OCI-LY7 (cell line): ENCODE measurements at regions not wholly inside any gene's neighbourhood (a gene's known extent, or its start where the extent isn't known, plus 50 kb on each side); places are given as distances from the start of the nearest gene placed in this dataset.

Experiments
- BruUV-seq: library from RNA; stranded (reverse); fragments of 400-500 nt; replicated peaks from 2 replicates; lab custom pipeline; 2021; lab: Mats Ljungman, UMichigan
- CTCF ChIA-PET: fragments of 300-600 bp; sonication (Branson Sonifier 250); formaldehyde crosslinking; loops from one replicate; lab custom pipeline; 2022; ENCODE audit warnings: antibody characterized with exemption; ENCODE audit not compliant: unreplicated experiment; lab: Charles Lee
- POLR2A ChIA-PET: fragments of 300-600 bp; sonication (Branson Sonifier 250); formaldehyde crosslinking; loops from one replicate; lab custom pipeline; 2022; ENCODE audit warnings: antibody characterized with exemption; lab: Charles Lee
- DNase-seq: peaks from one replicate; pipeline ENCODE4 v3.0.0-alpha.2; 2015; ENCODE audit warnings: low spot score
- H2AFZ ChIP-seq: fragments of 200-600 bp; sonication (generic), shearing (Covaris generic); 2 replicates; pipeline ENCODE4 v1.6.1; 2014; ENCODE audit warnings: mild to moderate bottlenecking, antibody characterized with exemption, low read length, moderate library complexity
- H3K27ac ChIP-seq: fragments of 200-600 bp; sonication (generic); 2 replicates; pipeline ENCODE4 v1.5.1; 2014; ENCODE audit warnings: mixed run types, low read depth, mild to moderate bottlenecking, moderate library complexity, low read length, inconsistent platforms; ENCODE audit not compliant: poor library complexity, severe bottlenecking
- H3K36me3 ChIP-seq: fragments of 200-600 bp; sonication (generic); 2 replicates; pipeline ENCODE4 v1.6.1; 2014; ENCODE audit warnings: mild to moderate bottlenecking, antibody characterized with exemption, low read length, moderate library complexity, mixed read lengths; ENCODE audit not compliant: insufficient read depth
- H3K4me1 ChIP-seq: fragments of 200-600 bp; sonication (generic); 2 replicates; pipeline ENCODE4 v1.5.1; 2014; ENCODE audit warnings: mild to moderate bottlenecking, low read length; ENCODE audit not compliant: insufficient read depth, poor library complexity, severe bottlenecking
- H3K4me2 ChIP-seq: fragments of 200-600 bp; sonication (generic); 2 replicates; pipeline ENCODE4 v1.6.1; 2014; ENCODE audit warnings: mild to moderate bottlenecking, low read length
- H3K4me3 ChIP-seq: fragments of 200-600 bp; sonication (generic); 2 replicates; pipeline ENCODE4 v1.5.1; 2014; ENCODE audit warnings: mild to moderate bottlenecking, low read depth, low read length; ENCODE audit not compliant: poor library complexity, severe bottlenecking
- H3K79me2 ChIP-seq: fragments of 200-600 bp; sonication (generic); 2 replicates; pipeline ENCODE4 v1.6.1; 2016; ENCODE audit warnings: low read depth, mild to moderate bottlenecking, low read length, moderate library complexity, mixed read lengths; ENCODE audit not compliant: insufficient read depth
- H3K9me2 ChIP-seq: fragments of 200-600 bp; sonication (generic); 2 replicates; pipeline ENCODE4 v1.6.1; 2016; ENCODE audit warnings: mild to moderate bottlenecking, low read length, mixed read lengths; ENCODE audit not compliant: insufficient read depth
- H3K9me3 ChIP-seq: fragments of 200-600 bp; sonication (generic); 2 replicates; pipeline ENCODE4 v1.6.1; 2014; ENCODE audit warnings: mild to moderate bottlenecking, mixed run types, low read length, mixed read lengths
- H4K20me1 ChIP-seq: fragments of 200-600 bp; sonication (generic); 2 replicates; pipeline ENCODE4 v1.6.1; 2014; ENCODE audit warnings: mild to moderate bottlenecking, antibody characterized with exemption, low read length, moderate library complexity, mixed read lengths; ENCODE audit not compliant: insufficient read depth
- CTCF ChIP-seq: fragments of 200-600 bp; sonication (generic); conservative IDR thresholded peaks from 2 replicates; pipeline ENCODE4 v1.5.1; 2014; ENCODE audit warnings: mild to moderate bottlenecking, antibody characterized with exemption, low read length, moderate library complexity, mixed read lengths
- EZH2phosphoT487 ChIP-seq: fragments of 200-600 bp; sonication (generic); IDR thresholded peaks from 2 replicates; pipeline ENCODE4 v1.6.1; 2018; ENCODE audit warnings: low read depth, borderline replicate concordance, mild to moderate bottlenecking, mixed run types, antibody characterized with exemption, low read length, moderate library complexity, mixed read lengths
- intact Hi-C: fragments of 100-400 bp; cut with micrococcal nuclease; formaldehyde crosslinking; loops from one replicate; pipeline ENCODE4 v1.10.0; 2022; ENCODE audit not compliant: unreplicated experiment

GRCh38 chr1:192896376-192896775, 87.5 kb downstream of the RGS2 start:
- H2AFZ ChIP-seq: no peak overlapping the region
- H3K4me1 ChIP-seq: no peaks in the 10 kb centered on the region
- H3K4me3 ChIP-seq: no peak overlapping the region
- ChIA-PET CTCF (no interaction called here), POLR2A (no interaction called here)
- no peak for DNase-seq
- no TSS peak for BruUV-seq
- intact Hi-C loops: no loop called here
- H3K36me3 ChIP-seq: no peaks in the 10 kb centered on the region
- no peak overlapping the region for H3K4me2 ChIP-seq
- H3K9me2 ChIP-seq: no peaks in the 10 kb centered on the region
- H4K20me1 ChIP-seq: no peaks in the 10 kb centered on the region
- no peaks in the 10 kb centered on the region for H3K9me3 ChIP-seq
- TF ChIP-seq EZH2phosphoT487: no peak
- no peak for TF ChIP-seq CTCF
- H3K27ac ChIP-seq: no peak overlapping the region
- no peaks in the 10 kb centered on the region for H3K79me2 ChIP-seq

- CTCF ChIA-PET: no interaction called here
- no peak overlapping the region for H2AFZ ChIP-seq
- POLR2A ChIA-PET: interaction anchor here (0.8 kb wide), 1 partner anchor 91 kb away, joined by 3 read pairs; no protein-coding TSS in a partner anchor
Observed at GRCh38 chr1:192901500-192901899, 92.7 kb downstream of the RGS2 start.

More at GRCh38 chr1:192901500-192901899, 92.7 kb downstream of the RGS2 start:
- no peaks in the 10 kb centered on the region for H3K9me3 ChIP-seq
- no peak for DNase-seq
- BruUV-seq: no TSS peak
- no peak overlapping the region for H3K4me3 ChIP-seq
- no peaks in the 10 kb centered on the region for H3K36me3 ChIP-seq
- H3K9me2 ChIP-seq: no peaks in the 10 kb centered on the region
- intact Hi-C loops: no loop called here
- H3K27ac ChIP-seq: no peak overlapping the region
- H3K4me1 ChIP-seq: no peaks in the 10 kb centered on the region
- no peaks in the 10 kb centered on the region for H3K79me2 ChIP-seq
- TF ChIP-seq EZH2phosphoT487: no peak
- no peak for TF ChIP-seq CTCF
- no peaks in the 10 kb centered on the region for H4K20me1 ChIP-seq
- no peak overlapping the region for H3K4me2 ChIP-seq
